ENCODE measurements at regions not wholly inside any gene's neighbourhood (a gene's known extent, or its start where the extent isn't known, plus 50 kb on each side); places are given as distances from the start of the nearest gene placed in this dataset.
A peak's percentile ranks its signal among the peaks of the same experiment; 100 is the strongest.

- peak; percentile 12 for DNase-seq
Measured at GRCh38 chr5:125100951-125101350, 354.5 kb upstream of the ZNF608 start.

- DNase-seq, result no peak
Measured at GRCh38 chr5:125103459-125103858, 357.0 kb upstream of the ZNF608 start.

- DNase-seq, result no peak
Measured at GRCh38 chr5:125106271-125106670, 359.8 kb upstream of the ZNF608 start.

GRCh38 chr5:125106881-125107280 lies 360.4 kb upstream of the ZNF608 start:
- DNase-seq, result peak; percentile 74

GRCh38 chr5:125109293-125109692 lies 362.9 kb upstream of the ZNF608 start:
- DNase-seq, result no peak

GRCh38 chr5:125109816-125110215 lies 363.4 kb upstream of the ZNF608 start:
- DNase-seq, result no peak

GRCh38 chr5:125112196-125112595 lies 365.8 kb upstream of the ZNF608 start:
- DNase-seq, result no peak

GRCh38 chr5:125113328-125113727 lies 366.9 kb upstream of the ZNF608 start:
- no peak for DNase-seq

- no peak for DNase-seq
Measured at GRCh38 chr5:125115195-125115525, 368.7 kb upstream of the ZNF608 start.

GRCh38 chr5:125117566-125117965 lies 371.1 kb upstream of the ZNF608 start:
- no peak for DNase-seq

GRCh38 chr5:125120012-125120411 lies 373.6 kb upstream of the ZNF608 start:
- DNase-seq, result no peak

GRCh38 chr5:125125031-125125823 lies 378.8 kb upstream of the ZNF608 start:
- DNase-seq, result no peak

- DNase-seq, result no peak
Measured at GRCh38 chr5:125126050-125126449, 379.6 kb upstream of the ZNF608 start.

- DNase-seq, result peak; percentile 20
Measured at GRCh38 chr5:125129151-125129806, 382.8 kb upstream of the ZNF608 start.

- no peak for DNase-seq
Measured at GRCh38 chr5:125130591-125130990, 384.2 kb upstream of the ZNF608 start.

- peak; percentile 60 for DNase-seq
Measured at GRCh38 chr5:125134216-125135081, 388.0 kb upstream of the ZNF608 start.

- no peak for DNase-seq
Measured at GRCh38 chr5:125137535-125137934, 391.1 kb upstream of the ZNF608 start.

- no peak for DNase-seq
Measured at GRCh38 chr5:125138266-125138665, 391.8 kb upstream of the ZNF608 start.

GRCh38 chr5:125139590-125139989 lies 393.2 kb upstream of the ZNF608 start:
- DNase-seq, result no peak

- DNase-seq, result no peak
Measured at GRCh38 chr5:125140220-125140619, 393.8 kb upstream of the ZNF608 start.

- DNase-seq, result peak; percentile 76
Measured at GRCh38 chr5:125140855-125141254, 394.4 kb upstream of the ZNF608 start.

- DNase-seq, result peak; percentile 32
Measured at GRCh38 chr5:125142458-125142857, 396.0 kb upstream of the ZNF608 start.

GRCh38 chr5:125143011-125143410 lies 396.6 kb upstream of the ZNF608 start:
- no peak for DNase-seq
